Fibroblast of the aortic adventitia (primary cell): ENCODE measurements at regions not wholly inside any gene's neighbourhood (a gene's known extent, or its start where the extent isn't known, plus 50 kb on each side); places are given as distances from the start of the nearest gene placed in this dataset.

Experiments used
- DNase-seq: peaks from one replicate; pipeline ENCODE4 v3.0.0-alpha.2; 2010; ENCODE audit warnings: low read depth
- H3K4me3 ChIP-seq: 2 replicates; pipeline ENCODE4 v1.5.1; 2011; ENCODE audit warnings: low read depth, mild to moderate bottlenecking, control low read depth, low read length, moderate library complexity
- CTCF ChIP-seq: IDR thresholded peaks from 2 replicates; pipeline ENCODE4 v1.5.1; 2011; ENCODE audit warnings: mild to moderate bottlenecking, low read length, control low read depth, inconsistent platforms; ENCODE audit not compliant: insufficient read depth

GRCh38 chr5:17388717-17389116 lies 109.3 kb upstream of the TAF11L2 start:
- TF ChIP-seq CTCF = no peak
- no peak overlapping the region for H3K4me3 ChIP-seq
- no peak for DNase-seq

GRCh38 chr5:17394086-17394485 lies 103.9 kb upstream of the TAF11L2 start:
- no peak for TF ChIP-seq CTCF
- no peak overlapping the region for H3K4me3 ChIP-seq
- no peak for DNase-seq

DNA sequence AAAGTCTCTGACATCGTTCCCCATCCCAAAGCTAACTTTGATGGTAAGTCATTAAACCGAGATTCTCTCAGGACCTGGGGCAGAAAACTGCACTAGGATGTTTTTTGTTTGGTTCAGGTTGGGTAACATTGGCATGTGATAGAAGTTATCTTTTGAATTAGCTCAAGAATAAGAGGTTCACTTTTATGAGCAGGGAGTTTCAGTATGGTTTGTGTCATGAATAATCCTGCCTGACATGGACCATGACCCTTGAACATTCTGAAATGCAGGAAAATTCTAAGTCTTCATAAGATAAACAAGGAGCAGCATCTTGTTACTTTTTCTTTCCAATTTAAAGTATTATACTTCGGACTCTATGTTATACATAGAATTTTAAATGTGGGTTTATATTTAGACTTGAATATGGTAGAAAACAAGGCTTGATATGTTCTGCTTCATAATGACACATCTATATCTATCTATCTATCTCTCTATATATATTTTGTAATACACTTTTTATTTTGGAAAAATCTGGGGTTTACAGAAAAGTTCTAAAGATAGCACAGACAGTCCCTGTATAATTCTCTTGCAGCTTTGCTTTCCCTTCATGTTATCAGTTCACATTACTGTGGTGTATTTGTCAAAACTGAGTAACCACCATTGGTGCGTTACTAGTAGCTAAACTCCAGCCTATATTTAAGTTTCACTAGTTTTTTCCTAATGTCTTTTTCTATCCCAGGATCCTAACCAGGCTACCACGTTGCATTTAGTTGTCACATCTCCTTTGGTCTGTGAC lies 102.7 kb upstream of the TAF11L2 start:
- TF ChIP-seq CTCF = no peak
- H3K4me3 ChIP-seq = no peak overlapping the region
- peak; percentile 20 for DNase-seq

GRCh38 chr5:17396247-17396646 lies 101.8 kb upstream of the TAF11L2 start:
- DNase-seq = peak; percentile 77
- no peak for TF ChIP-seq CTCF
- no peak overlapping the region for H3K4me3 ChIP-seq

GRCh38 chr5:17398431-17398830 lies 99.6 kb upstream of the TAF11L2 start:
- peak; percentile 90 for DNase-seq
- no peak overlapping the region for H3K4me3 ChIP-seq
- no peak for TF ChIP-seq CTCF

- no peak overlapping the region for H3K4me3 ChIP-seq
- no peak for TF ChIP-seq CTCF
- no peak for DNase-seq
Observed at GRCh38 chr5:17398866-17399835, 98.9 kb upstream of the TAF11L2 start.
